H1 (cell line): ENCODE measurements at regions not wholly inside any gene's neighbourhood (a gene's known extent, or its start where the extent isn't known, plus 50 kb on each side); places are given as distances from the start of the nearest gene placed in this dataset.

Source experiments
- CTCF ChIA-PET: fragments of 300-600 bp; sonication (Branson Sonifier 250); formaldehyde crosslinking; loops from one replicate; lab custom pipeline; 2021; ENCODE audit not compliant: partially characterized antibody; lab: Charles Lee
- POLR2A ChIA-PET: fragments of 300-600 bp; sonication (Branson Sonifier 250); formaldehyde crosslinking; loops from one replicate; lab custom pipeline; 2021; ENCODE audit warnings: inconsistent platforms; ENCODE audit not compliant: partially characterized antibody; lab: Charles Lee
- DNase-seq, 2 experiments: peaks; one replicate each; pipeline versions ENCODE4 v3.0.0 to v3.0.0-alpha.2; 2010 to 2022; ENCODE audit warnings: low spot score in 2 of 2, low read depth in 1 of 2, mixed read lengths in 1 of 2
- FAIRE-seq: peaks from 2 replicates; lab custom pipeline; 2011; peaks lifted over from hg19 to GRCh38; lab: Jason Lieb, UNC
- H2AFZ ChIP-seq: 2 replicates; pipeline ENCODE4 v1.8.1; 2012; ENCODE audit warnings: low read length, inconsistent platforms
- H2AK5ac ChIP-seq: 2 replicates; pipeline ENCODE4 v1.6.1; 2013; ENCODE audit warnings: low read depth, low read length
- H2BK120ac ChIP-seq: replicated peaks from 2 replicates; pipeline ENCODE3; 2013; ENCODE audit warnings: low read depth, low read length, inconsistent platforms
- H2BK12ac ChIP-seq: 2 replicates; pipeline ENCODE4 v1.6.1; 2013; ENCODE audit warnings: low read depth, low read length
- H2BK15ac ChIP-seq: 2 replicates; pipeline ENCODE4 v1.6.1; 2013; ENCODE audit warnings: low read length
- H2BK20ac ChIP-seq: 2 replicates; pipeline ENCODE4 v1.6.1; 2013; ENCODE audit warnings: low read length
- H2BK5ac ChIP-seq: 2 replicates; pipeline ENCODE4 v1.6.1; 2013; ENCODE audit warnings: low read depth, low read length
- H3K14ac ChIP-seq: 2 replicates; pipeline ENCODE4 v1.6.1; 2013; ENCODE audit warnings: inconsistent platforms; ENCODE audit not compliant: insufficient read length
- H3K18ac ChIP-seq: 2 replicates; pipeline ENCODE4 v1.6.1; 2013; ENCODE audit warnings: low read length; ENCODE audit errors: extremely low read depth
- H3K23ac ChIP-seq: 2 replicates; pipeline ENCODE4 v1.6.1; 2013; ENCODE audit warnings: inconsistent platforms; ENCODE audit not compliant: insufficient read length
- H3K23me2 ChIP-seq: 2 replicates; pipeline ENCODE4 v1.6.1; 2013; ENCODE audit warnings: low read depth, low read length
- H3K27ac ChIP-seq: 2 replicates; pipeline ENCODE4 v1.6.1; 2011; ENCODE audit warnings: low read depth, low read length, inconsistent platforms
- H3K27me3 ChIP-seq, 4 experiments: replicated peaks in 1 of 4; 1 replicate in 1 of 4; 2 replicates in 3 of 4; pipeline versions ENCODE4 v1.6.1 to v1.8.1; 2011 to 2013; ENCODE audit warnings: low read length in 3 of 4, mild to moderate bottlenecking in 3 of 4, inconsistent platforms in 2 of 4, mixed read lengths in 2 of 4, moderate library complexity in 1 of 4; ENCODE audit not compliant: control insufficient read depth in 3 of 4, insufficient read depth in 3 of 4; ENCODE audit errors: extremely low read depth in 1 of 4
- H3K36me3 ChIP-seq, 4 experiments: 2 replicates each; pipeline versions ENCODE4 v1.6.1 to v1.8.1; 2011 to 2013; ENCODE audit warnings: mild to moderate bottlenecking in 4 of 4, low read length in 3 of 4, moderate library complexity in 2 of 4, control low read depth in 1 of 4, inconsistent platforms in 1 of 4; ENCODE audit not compliant: insufficient read depth in 4 of 4, control insufficient read depth in 2 of 4
- H3K4ac ChIP-seq: replicated peaks from 2 replicates; pipeline ENCODE3; 2013; ENCODE audit warnings: low read length, low read depth, mixed read lengths, inconsistent platforms; ENCODE audit not compliant: insufficient read length
- H3K4me1 ChIP-seq, 4 experiments: replicated peaks in 1 of 4; 1 replicate in 1 of 4; 2 replicates in 3 of 4; pipeline versions ENCODE4 v1.6.1 to v1.8.1; 2011 to 2013; ENCODE audit warnings: low read length in 3 of 4, inconsistent platforms in 2 of 4, mixed read lengths in 1 of 4; ENCODE audit not compliant: insufficient read depth in 4 of 4, control insufficient read depth in 3 of 4
- H3K4me2 ChIP-seq, 2 experiments: 2 replicates each; pipeline versions ENCODE4 v1.6.1 to v1.8.1; 2011 to 2013; ENCODE audit warnings: low read depth in 2 of 2, low read length in 2 of 2, control low read depth in 1 of 2, inconsistent platforms in 1 of 2, mild to moderate bottlenecking in 1 of 2; ENCODE audit not compliant: insufficient read depth in 1 of 2
- H3K4me3 ChIP-seq, 4 experiments: fragments of 200-600, 300-600 bp in 1 of 4; sonication (generic), shearing (Covaris generic), sonication (Bioruptor Twin) in 1 of 4; 2 replicates each; pipeline versions ENCODE4 v1.5.1 to v1.8.1; 2011 to 2016; ENCODE audit warnings: low read length in 4 of 4, low read depth in 3 of 4, control low read depth in 2 of 4, inconsistent platforms in 2 of 4, mild to moderate bottlenecking in 2 of 4, mixed read lengths in 1 of 4, moderate library complexity in 1 of 4; ENCODE audit not compliant: insufficient read depth in 2 of 4; ENCODE audit errors: extremely low read depth in 1 of 4
- H3K56ac ChIP-seq: replicated peaks from 2 replicates; pipeline ENCODE3; 2013; ENCODE audit warnings: low read depth, mild to moderate bottlenecking, mixed read lengths, low read length, inconsistent platforms; ENCODE audit not compliant: insufficient read length
- H3K79me1 ChIP-seq: 2 replicates; pipeline ENCODE4 v1.6.1; 2013; ENCODE audit warnings: low read depth, low read length, control low read depth
- H3K79me2 ChIP-seq, 2 experiments: 2 replicates each; pipeline versions ENCODE4 v1.6.1 to v1.8.1; 2012 to 2013; ENCODE audit warnings: low read length in 2 of 2, mild to moderate bottlenecking in 2 of 2, inconsistent platforms in 1 of 2; ENCODE audit not compliant: insufficient read depth in 2 of 2, control insufficient read depth in 1 of 2
- H3K9ac ChIP-seq, 4 experiments: replicated peaks in 1 of 4; 1 replicate in 1 of 4; 2 replicates in 3 of 4; pipeline versions ENCODE4 v1.6.1 to v1.8.1; 2011 to 2013; ENCODE audit warnings: low read depth in 3 of 4, low read length in 3 of 4, control low read depth in 2 of 4, mild to moderate bottlenecking in 2 of 4, moderate library complexity in 2 of 4, inconsistent platforms in 1 of 4; ENCODE audit errors: extremely low read depth in 1 of 4
- H3K9me3 ChIP-seq, 2 experiments: 2 replicates each; pipeline versions ENCODE4 v1.6.1 to v1.8.1; 2012 to 2013; ENCODE audit warnings: mild to moderate bottlenecking in 2 of 2, moderate library complexity in 2 of 2, control low read depth in 1 of 2, inconsistent platforms in 1 of 2, low read depth in 1 of 2, low read length in 1 of 2, mixed read lengths in 1 of 2; ENCODE audit not compliant: insufficient read depth in 2 of 2
- H4K20me1 ChIP-seq, 2 experiments: replicated peaks in 1 of 2; 2 replicates each; pipeline versions ENCODE3 to v1.8.1; 2011 to 2013; ENCODE audit warnings: inconsistent platforms in 2 of 2, low read length in 2 of 2, mild to moderate bottlenecking in 1 of 2; ENCODE audit not compliant: insufficient read depth in 2 of 2, control insufficient read depth in 1 of 2
- H4K5ac ChIP-seq: 2 replicates; pipeline ENCODE4 v1.6.1; 2013; ENCODE audit warnings: low read length, low read depth, mixed read lengths, inconsistent platforms; ENCODE audit not compliant: insufficient read length
- H4K8ac ChIP-seq: 2 replicates; pipeline ENCODE4 v1.8.0; 2013; ENCODE audit warnings: mild to moderate bottlenecking, moderate library complexity, low read length, inconsistent platforms; ENCODE audit not compliant: insufficient read depth; ENCODE audit errors: extremely low read depth
- H4K91ac ChIP-seq: replicated peaks from 2 replicates; pipeline ENCODE3; 2013; ENCODE audit warnings: low read length, mixed read lengths, inconsistent platforms; ENCODE audit not compliant: insufficient read length
- ATF2 ChIP-seq: IDR thresholded peaks from 2 replicates; pipeline ENCODE4 v1.6.1; 2012; ENCODE audit warnings: low read length, inconsistent platforms
- BCL11A ChIP-seq, 2 experiments: IDR thresholded peaks; one replicate each; pipeline ENCODE4 v1.6.1; 2011; ENCODE audit warnings: low read depth in 2 of 2, low read length in 2 of 2, mild to moderate bottlenecking in 2 of 2
- BRCA1 ChIP-seq: IDR thresholded peaks from 2 replicates; pipeline ENCODE4 v1.6.1; 2012; ENCODE audit warnings: low read depth, low read length, improper control_type of control experiment
- CHD1 ChIP-seq: IDR thresholded peaks from 2 replicates; pipeline ENCODE4 v1.6.1; 2012; ENCODE audit warnings: low read depth, low read length, improper control_type of control experiment
- CHD2 ChIP-seq: IDR thresholded peaks from 2 replicates; pipeline ENCODE4 v1.6.1; 2012; ENCODE audit warnings: low read length, improper control_type of control experiment
- CTBP2 ChIP-seq: IDR thresholded peaks from 2 replicates; pipeline ENCODE4 v1.7.0; 2011; ENCODE audit warnings: borderline replicate concordance, mild to moderate bottlenecking, moderate library complexity, mixed read lengths, low read length; ENCODE audit not compliant: insufficient read depth, insufficient read length
- KDM1A ChIP-seq: fragments of 200-600, 300-600 bp; sonication (generic); IDR thresholded peaks from 2 replicates; pipeline ENCODE4 v1.7.1; 2016; ENCODE audit warnings: mild to moderate bottlenecking, low read length, borderline replicate concordance
- KDM4A ChIP-seq: IDR thresholded peaks from one replicate; pipeline ENCODE4 v1.7.1; 2012; ENCODE audit warnings: low read depth, mild to moderate bottlenecking, moderate library complexity, low read length, inconsistent platforms; ENCODE audit not compliant: severe bottlenecking
- MAFK ChIP-seq: IDR thresholded peaks from 2 replicates; pipeline ENCODE4 v1.6.1; 2012; ENCODE audit warnings: low read depth, mild to moderate bottlenecking, improper control_type of control experiment, low read length
- POLR2A ChIP-seq, 2 experiments: IDR thresholded peaks; 1 replicate in 1 of 2; 2 replicates in 1 of 2; pipeline ENCODE4 v1.6.1; 2011; ENCODE audit warnings: low read depth in 2 of 2, low read length in 2 of 2, mild to moderate bottlenecking in 2 of 2; ENCODE audit errors: control extremely low read depth in 1 of 2
- RAD21 ChIP-seq, 2 experiments: IDR thresholded peaks in 1 of 2; conservative IDR thresholded peaks in 1 of 2; 2 replicates each; pipeline ENCODE4 v1.6.1; 2011; ENCODE audit warnings: low read depth in 2 of 2, low read length in 2 of 2, improper control_type of control experiment in 1 of 2, inconsistent platforms in 1 of 2, mild to moderate bottlenecking in 1 of 2, moderate library complexity in 1 of 2
- RBBP5 ChIP-seq: IDR thresholded peaks from 2 replicates; pipeline ENCODE4 v1.7.1; 2012; ENCODE audit warnings: low read depth, mild to moderate bottlenecking, inconsistent platforms, low read length, moderate library complexity, borderline replicate concordance
- SIRT6 ChIP-seq: IDR thresholded peaks from one replicate; pipeline ENCODE4 v1.7.1; 2012; ENCODE audit warnings: low read length, inconsistent platforms
- TAF1 ChIP-seq: IDR thresholded peaks from 2 replicates; pipeline ENCODE4 v1.6.1; 2011; ENCODE audit warnings: mild to moderate bottlenecking, low read depth, low read length
- WGBS, 2 experiments: shearing (Covaris generic) in 1 of 2; methylation state at CpG; one replicate each; pipeline versions ENCODE4 v1.1.6 to v1.1.7; 2013 to 2015; ENCODE audit warnings: low lambda C conversion rate in 2 of 2, mixed read lengths in 2 of 2, inconsistent platforms in 1 of 2, low coverage in 1 of 2, missing lambda C conversion rate in 1 of 2; ENCODE audit not compliant: insufficient replicate concordance in 2 of 2, insufficient coverage in 1 of 2, insufficient read length in 1 of 2; ENCODE audit errors: extremely low coverage in 1 of 2, missing lambda C conversion rate in 1 of 2; 5-methylcytosine and 5-hydroxymethylcytosine counted together

GRCh38 chr11:4197112-4197511 is 102.5 kb downstream of the RRM1 start:
- WGBS, 2 experiments = 90% methylated on average over 2 of the region's 2 CpGs; no CpG with 5 or more reads in 1 of the 2 experiments

More at GRCh38 chr11:4197112-4197511, 102.5 kb downstream of the RRM1 start:
- Histone ChIP-seq H3K56ac (no peak overlapping the region), H2BK20ac (no peak overlapping the region), H3K27ac (no peak overlapping the region), H3K79me2 (no peaks in the 10 kb centered on the region), H4K91ac (no peak overlapping the region), H2BK5ac (no peak overlapping the region), H3K36me3 (no peaks in the 10 kb centered on the region), H3K4me1 (no peaks in the 10 kb centered on the region), H2BK120ac (no peak overlapping the region), H3K18ac (no peak overlapping the region), H2BK12ac (no peak overlapping the region), H4K5ac (no peak overlapping the region), H2BK15ac (no peak overlapping the region), H3K23me2 (peaks cover 2% of the 10 kb centered on the region; the same call in 1 of the 2 replicates), H3K14ac (no peak overlapping the region), H3K4ac (no peak overlapping the region), H3K79me1 (no peaks in the 10 kb centered on the region), H3K27me3 (no peaks in the 10 kb centered on the region), H3K4me3 (no peak overlapping the region), H3K23ac (no peak overlapping the region), H3K9ac (no peak overlapping the region), H2AK5ac (no peak overlapping the region), H2AFZ (no peak overlapping the region), H3K9me3 (no peaks in the 10 kb centered on the region), H4K8ac (no peak overlapping the region), H3K4me2 (no peak overlapping the region), H4K20me1 (no peaks in the 10 kb centered on the region)
- ChIA-PET POLR2A (no interaction called here), CTCF (no interaction called here)
- DNase-seq (no peak), FAIRE-seq (no peak)
- TF ChIP-seq POLR2A (IDR thresholded peaks at IDR 0.05; ENCODE audit: control extremely low read depth in 1 of 2, low read depth in 2 of 2, low read length in 2 of 2) (no peak), KDM1A (no peak), BRCA1 (no peak), CTBP2 (no peak), CHD2 (no peak), SIRT6 (no peak), KDM4A (no peak), ATF2 (no peak), MAFK (no peak), RAD21 (IDR thresholded peaks at IDR 0.05 in 1 of 2, conservative IDR thresholded peaks at IDR 0.05 in 1 of 2; ENCODE audit: low read depth in 2 of 2, low read length in 2 of 2) (no peak), BCL11A (IDR thresholded peaks at IDR 0.05; ENCODE audit: low read depth in 2 of 2, low read length in 2 of 2) (no peak), CHD1 (no peak), RBBP5 (no peak), TAF1 (no peak)
